ENCODE measurements at regions not wholly inside any gene's neighbourhood (a gene's known extent, or its start where the extent isn't known, plus 50 kb on each side); places are given as distances from the start of the nearest gene placed in this dataset.

DNA sequence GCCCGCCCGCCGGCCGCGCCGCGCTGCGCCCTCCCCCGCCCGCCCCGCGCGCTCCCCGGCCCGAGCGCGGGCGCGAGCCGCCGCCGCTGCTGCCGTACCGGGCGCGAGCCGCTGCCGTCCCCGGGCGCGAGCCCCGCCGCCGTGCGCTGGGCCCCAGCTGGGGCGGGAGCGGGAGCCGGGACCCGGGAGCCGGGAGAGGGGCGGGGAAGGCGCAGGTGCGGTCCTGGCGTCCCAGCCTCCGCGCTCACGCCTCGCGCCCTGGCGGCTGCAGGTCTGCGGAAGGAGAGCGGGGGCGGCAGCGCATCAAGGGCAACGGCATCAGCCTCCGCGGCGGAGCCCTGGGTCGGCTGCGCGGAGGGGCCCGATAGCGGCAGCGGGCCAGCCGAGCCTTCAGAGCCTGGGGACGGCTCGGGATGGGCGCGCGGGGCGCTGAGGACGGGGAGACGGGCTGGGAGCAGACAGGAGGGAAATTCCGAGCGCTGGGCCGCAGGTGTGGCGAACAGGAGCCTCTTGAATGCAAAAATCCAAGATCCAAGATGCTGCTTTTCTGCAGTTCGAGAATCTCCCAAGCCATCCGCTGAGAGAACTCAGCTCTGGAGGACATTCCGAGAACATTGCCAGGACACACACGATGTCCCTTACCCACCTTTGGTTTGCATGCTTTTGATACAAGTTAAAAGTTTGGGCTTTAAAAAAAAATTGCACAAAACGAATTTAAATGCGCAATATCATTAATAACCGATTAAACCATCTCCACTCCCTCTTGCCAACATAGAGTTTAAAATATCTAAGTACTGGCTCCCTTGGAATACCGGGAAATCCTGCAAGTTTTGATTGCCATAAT is 251.1 kb downstream of the TJP1 start (continued):
- no peak for TF ChIP-seq USF2 (IDR thresholded peaks at IDR 0.05; ENCODE audit: low read depth, low read length)

DNA sequence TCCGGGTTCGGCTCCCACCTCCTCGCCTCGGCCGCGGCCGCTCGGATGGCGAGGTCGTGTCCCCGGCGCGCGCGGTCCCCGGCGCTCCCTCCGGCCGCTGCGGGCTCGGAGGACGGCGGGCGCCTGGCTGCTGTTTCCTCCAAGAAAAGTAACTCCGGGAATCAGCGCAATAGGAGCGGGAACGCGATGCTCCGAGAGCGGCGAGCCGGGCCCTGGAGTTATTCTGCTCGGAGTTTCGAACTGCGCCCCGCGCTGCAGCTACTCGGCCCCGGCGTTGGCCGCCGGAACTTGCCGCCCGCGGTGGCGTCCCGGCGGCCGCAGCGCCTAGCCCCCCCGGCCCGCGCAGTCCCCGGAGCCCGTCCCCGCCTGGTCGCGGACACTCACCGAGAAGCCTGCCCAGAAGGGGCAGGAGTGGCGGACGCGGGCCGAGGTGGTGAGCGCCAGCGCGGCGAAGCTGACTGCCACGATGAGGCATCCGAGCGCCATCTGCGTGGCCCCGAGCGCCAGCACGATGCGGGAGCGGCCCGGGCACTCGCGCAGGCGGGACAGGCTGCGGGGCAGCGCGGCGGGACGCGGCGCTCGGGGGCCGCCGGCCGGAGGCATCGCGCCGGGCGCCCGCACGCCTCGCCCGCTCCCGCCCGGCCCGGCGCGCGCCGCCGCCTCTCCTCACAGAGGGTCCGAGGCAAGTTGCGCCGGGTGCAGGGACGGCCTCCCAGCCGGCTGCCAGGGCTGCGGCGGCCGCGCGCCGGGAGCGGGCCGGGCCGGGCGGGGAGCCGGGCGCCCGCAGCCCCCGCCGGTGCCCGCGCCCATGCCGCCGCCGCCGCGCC is 251.9 kb downstream of the TJP1 start:
- Histone ChIP-seq H4K91ac (ENCODE audit: insufficient read depth, low read depth, low read length) (no peak overlapping the region), H3K4me1 (ENCODE audit: control insufficient read depth, insufficient read depth, low read length) (no peaks in the 10 kb centered on the region), H3K4me2 (ENCODE audit: low read depth, low read length) (peak overlapping the region; percentile 77), H2BK5ac (ENCODE audit: low read depth, low read length, poor library complexity, severe bottlenecking) (no peak overlapping the region), H2AK5ac (ENCODE audit: low read depth, low read length) (no peak overlapping the region), H2BK15ac (ENCODE audit: low read depth, low read length) (no peak overlapping the region), H3K23ac (ENCODE audit: low read depth, low read length) (no peak overlapping the region), H3K9ac (ENCODE audit: low read depth, low read length) (no peak overlapping the region), H3K56ac (ENCODE audit: extremely low read depth, insufficient read depth, low read length) (no peak overlapping the region), H3K27ac (ENCODE audit: insufficient read depth, low read length) (no peak overlapping the region), H4K8ac (ENCODE audit: low read depth in 2 of 2, low read length in 2 of 2) (no peak overlapping the region), H4K20me1 (ENCODE audit: insufficient read depth, low read length) (no peaks in the 10 kb centered on the region; the same call in 1 of the 2 replicates), H3K4me3 (ENCODE audit: insufficient read depth, low read depth, low read length) (peak overlapping the region; percentile 44), H3K27me3 (ENCODE audit: control insufficient read depth, insufficient read depth, low read length) (peaks cover 54% of the 10 kb centered on the region), H3K9me3 (ENCODE audit: control insufficient read depth, insufficient read depth, low read length) (0 out of 2 replicates have a peak, but pooled peaks cover 2% of the 10 kb centered on the region), H3K14ac (replicated peaks; ENCODE audit: low read depth, low read length) (no peak overlapping the region), H3K36me3 (ENCODE audit: control insufficient read depth, insufficient read depth, low read length) (no peaks in the 10 kb centered on the region), H2AK9ac (replicated peaks; ENCODE audit: low read depth, low read length, poor library complexity) (no peak overlapping the region), H3K79me1 (ENCODE audit: low read depth in 1 of 2, low read length in 2 of 2) (no peaks in the 10 kb centered on the region), H3K18ac (ENCODE audit: low read depth, low read length) (no peak overlapping the region), H4K5ac (ENCODE audit: low read depth, low read length) (no peak overlapping the region), H3K4ac (ENCODE audit: low read depth, low read length) (no peak overlapping the region), H3K9me1 (ENCODE audit: insufficient read depth, low read length) (no peaks in the 10 kb centered on the region), H2BK120ac (ENCODE audit: low read depth, low read length) (no peak overlapping the region), H2AFZ (replicated peaks; ENCODE audit: low read length, poor library complexity) (peak overlapping the region; percentile 8), H2BK20ac (ENCODE audit: low read depth, low read length) (no peak overlapping the region)
- dilution Hi-C loops (cut with HindIII; ENCODE audit: low sequenced_read_pairs, unreplicated experiment) (no loop called here), in situ Hi-C loops (cut with MboI; ENCODE audit: low sequenced_read_pairs) (no loop called here), intact Hi-C loops (cut with micrococcal nuclease) (no loop called here)
- CTCF ChIA-PET, result no interaction called here
- DNase-seq, result no peak
- 0% methylated on average over 63 of the region's 135 CpGs; no CpG with 5 or more reads in 1 of the 2 experiments for WGBS, 2 experiments (ENCODE audit: extremely low coverage in 2 of 2, insufficient read length in 1 of 2)
- POLR2A ChIA-PET (ENCODE audit: unreplicated experiment), result no interaction called here
- peak; percentile 58 for ATAC-seq (ENCODE audit: low read depth)
- no TSS peak for BruUV-seq (replicated peaks)
- no peak for TF ChIP-seq BHLHE40 (IDR thresholded peaks at IDR 0.05; ENCODE audit: low read depth, low read length)
- no peak for TF ChIP-seq RCOR1 (IDR thresholded peaks at IDR 0.05; ENCODE audit: insufficient replicate concordance, low read length)
- TF ChIP-seq MXI1 (IDR thresholded peaks at IDR 0.05; ENCODE audit: borderline replicate concordance, low read depth, low read length), result no peak
- no peak for TF ChIP-seq RFX5 (IDR thresholded peaks at IDR 0.05; ENCODE audit: low read depth, low read length)
- TF ChIP-seq CEBPB (IDR thresholded peaks at IDR 0.05; ENCODE audit: low read depth, low read length), result no peak
- no peak for TF ChIP-seq RAD21 (IDR thresholded peaks at IDR 0.05; ENCODE audit: low read length)
- TF ChIP-seq CTCF (conservative IDR thresholded peaks at IDR 0.05; ENCODE audit: low read depth, low read length), result no peak
- no peak for TF ChIP-seq CHD1 (IDR thresholded peaks at IDR 0.05; ENCODE audit: low read depth, low read length)
- no peak for TF ChIP-seq FOS (IDR thresholded peaks at IDR 0.05; ENCODE audit: low read depth, low read length)
- no peak for TF ChIP-seq USF2 (IDR thresholded peaks at IDR 0.05; ENCODE audit: low read depth, low read length)
- TF ChIP-seq SMC3 (IDR thresholded peaks at IDR 0.05; ENCODE audit: low read depth, low read length), result no peak
